GM18907 (cell line): ENCODE measurements at regions not wholly inside any gene's neighbourhood (a gene's known extent, or its start where the extent isn't known, plus 50 kb on each side); places are given as distances from the start of the nearest gene placed in this dataset.

Source experiments
- ATAC-seq: cut with Tn5 transposase; IDR thresholded peaks from one replicate; pipeline ENCODE4 v1.9.1; 2021; ENCODE audit warnings: mild to moderate bottlenecking, moderate library complexity; ENCODE audit not compliant: unreplicated experiment

GRCh38 chr7:98040626-98041360 is 50.8 kb upstream of the OCM2 start:
- no peak for ATAC-seq

- no peak for ATAC-seq
These were observed 56.8 kb upstream of the OCM2 start for GRCh38 chr7:98046816-98047215.

GRCh38 chr7:98049034-98049433 is 57.6 kb upstream of the LMTK2 start:
- no peak for ATAC-seq

DNA sequence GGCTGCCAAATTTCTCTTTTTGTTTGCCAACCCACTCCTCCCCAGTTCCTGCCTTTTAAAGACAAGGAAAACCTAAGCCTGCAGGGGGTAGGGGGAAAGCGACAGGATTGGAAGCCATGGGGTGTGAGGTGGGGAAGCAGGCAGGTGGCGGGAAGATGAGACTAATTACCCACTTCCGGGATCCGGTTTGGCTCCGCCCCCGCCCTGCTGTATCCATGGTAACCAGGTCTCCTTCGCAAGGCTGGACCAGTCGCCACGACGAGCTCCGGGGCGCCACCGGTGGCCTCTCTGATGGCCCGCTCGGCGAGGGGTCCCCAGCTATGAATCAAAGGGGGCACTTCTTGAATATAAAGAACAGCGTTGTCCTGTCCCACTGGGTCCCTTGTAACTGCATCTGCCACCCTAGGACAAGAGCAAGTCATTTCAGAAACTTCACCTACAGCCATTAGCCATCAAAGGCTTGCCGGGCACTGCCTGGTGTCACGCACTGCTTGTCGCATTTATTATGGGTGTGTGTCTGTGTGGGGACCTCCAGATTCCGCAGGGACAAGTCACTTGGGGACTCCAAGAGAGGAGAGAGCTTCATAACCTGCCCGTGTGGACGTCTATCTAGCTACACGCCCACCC is 55.4 kb upstream of the LMTK2 start:
- peak; percentile 84 for ATAC-seq

GRCh38 chr7:98054585-98054984 is 52.1 kb upstream of the LMTK2 start:
- no peak for ATAC-seq

DNA sequence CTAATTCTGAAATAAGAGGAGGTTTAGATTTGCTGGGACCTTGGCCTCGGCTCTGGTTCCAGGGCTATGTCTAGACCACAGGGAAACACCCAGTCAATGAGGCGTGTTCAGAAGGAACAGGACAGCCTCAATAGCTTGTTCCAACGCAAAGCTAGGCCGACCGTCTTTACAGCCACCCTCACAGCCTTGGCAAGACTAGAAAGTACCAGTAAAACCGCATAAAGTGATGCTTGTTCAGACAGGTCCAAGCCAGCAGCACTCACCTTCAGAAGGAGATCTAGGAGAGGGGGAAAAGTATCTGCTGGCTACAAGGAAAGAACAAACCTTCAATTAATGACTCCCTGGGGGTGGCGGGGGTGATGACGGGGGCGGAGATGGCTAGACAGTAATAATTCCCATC is 50.1 kb upstream of the LMTK2 start:
- no peak for ATAC-seq
